Stimulated activated CD8-positive, alpha-beta memory T cell treated with anti-CD3 and anti-CD28 coated beads, Interleukin-4, amount 100 ng/mL, for 48 hours (primary cell): ENCODE measurements at regions not wholly inside any gene's neighbourhood (a gene's known extent, or its start where the extent isn't known, plus 50 kb on each side); places are given as distances from the start of the nearest gene placed in this dataset.

Experiments used
- DNase-seq: peaks from one replicate; pipeline ENCODE4 v3.0.0-alpha.2; 2020

GRCh38 chr5:52419357-52419756 is 368.4 kb upstream of the ITGA1 start:
- DNase-seq, result no peak

DNA sequence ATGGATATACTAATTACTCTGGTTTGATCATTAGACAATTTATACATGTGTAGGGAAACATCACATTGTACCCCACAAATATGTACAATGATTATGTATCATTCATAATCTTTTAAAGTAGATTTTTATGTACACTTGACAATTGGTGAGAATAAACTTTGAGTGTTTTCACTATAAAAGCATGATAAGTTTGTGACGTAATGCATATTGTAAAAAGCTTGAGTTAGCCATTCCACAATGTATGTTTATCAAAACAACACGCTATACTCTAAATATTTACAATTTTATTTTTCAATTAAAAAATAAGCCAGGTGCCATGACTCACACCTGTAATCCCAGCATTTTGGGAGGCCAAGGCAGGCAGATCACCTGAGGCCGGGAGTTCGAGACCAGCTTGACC is 360.1 kb upstream of the ITGA1 start:
- DNase-seq, result no peak

DNA sequence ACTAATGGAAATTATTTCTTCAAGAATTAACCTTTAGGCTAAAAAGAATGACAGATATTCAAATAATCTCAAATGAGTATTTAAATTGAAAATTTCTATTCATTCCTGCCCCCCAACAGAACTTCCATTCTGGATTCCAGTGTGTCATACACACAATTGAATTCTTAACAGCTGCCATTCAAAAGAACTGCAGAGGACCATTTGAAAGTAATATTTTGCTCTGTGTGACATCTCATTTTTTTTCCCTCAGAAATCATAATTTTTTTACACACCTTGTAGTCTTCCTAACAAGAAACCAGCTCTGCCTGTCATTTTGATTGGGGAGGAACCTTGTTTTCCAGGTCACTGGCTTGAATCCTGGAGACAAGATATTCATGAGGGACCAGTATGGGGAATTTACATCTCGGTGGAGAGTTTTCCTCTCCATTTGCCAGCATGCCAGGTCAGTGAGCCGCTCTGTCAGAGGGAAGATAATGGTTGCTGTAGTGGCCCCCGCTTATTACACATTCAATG is 358.7 kb upstream of the ITGA1 start:
- DNase-seq, result no peak

GRCh38 chr5:52441768-52442167 is 345.9 kb upstream of the ITGA1 start:
- DNase-seq, result no peak

DNA sequence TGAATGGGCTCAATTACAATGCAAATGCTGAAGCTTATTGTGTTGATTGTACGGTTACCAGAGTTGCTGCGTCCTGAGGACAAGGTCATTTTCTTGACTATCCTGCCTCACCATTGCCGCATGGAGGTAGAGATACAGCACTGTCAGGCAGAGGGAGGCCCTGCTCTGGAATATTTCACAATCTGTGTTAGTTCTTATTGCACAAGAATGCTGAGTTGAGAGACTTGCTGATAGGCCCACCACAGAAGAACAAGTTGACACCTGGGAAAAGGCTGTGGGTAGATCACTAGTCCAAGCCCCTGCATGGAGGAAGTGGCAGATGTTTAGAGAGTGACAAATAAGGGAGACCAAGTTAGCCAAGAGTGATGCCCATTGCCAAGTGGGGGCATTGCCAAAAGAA is 344.5 kb upstream of the ITGA1 start:
- DNase-seq, result no peak

- no peak for DNase-seq
Observed at GRCh38 chr5:52448111-52448510, 339.6 kb upstream of the ITGA1 start.

- no peak for DNase-seq
Observed at GRCh38 chr5:52449516-52449915, 338.2 kb upstream of the ITGA1 start.

GRCh38 chr5:52452098-52452497 is 335.6 kb upstream of the ITGA1 start:
- DNase-seq, result no peak

DNA sequence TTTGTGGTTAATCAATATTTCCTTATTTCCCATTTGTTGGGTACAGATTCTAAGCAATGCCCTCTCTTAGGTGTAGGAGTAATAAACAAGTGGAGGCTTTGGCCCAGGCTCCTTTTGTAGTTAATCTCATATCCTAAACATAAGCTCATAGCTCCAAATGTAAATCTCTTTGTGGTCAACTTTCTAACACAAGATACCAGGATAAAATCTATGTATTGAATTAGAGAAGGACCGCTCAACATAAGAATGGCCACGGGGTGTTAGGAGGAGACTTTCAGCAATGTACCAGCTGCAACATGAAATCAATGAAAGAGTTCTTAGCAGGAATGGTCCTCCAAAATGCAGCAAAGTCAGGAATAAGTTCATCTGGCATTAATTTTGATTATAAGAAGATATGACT is 334.5 kb upstream of the ITGA1 start:
- DNase-seq, result no peak

GRCh38 chr5:52455920-52456319 is 331.8 kb upstream of the ITGA1 start:
- no peak for DNase-seq

GRCh38 chr5:52457810-52458209 is 329.9 kb upstream of the ITGA1 start:
- DNase-seq, result no peak

GRCh38 chr5:52466113-52466512 is 321.6 kb upstream of the ITGA1 start:
- DNase-seq, result no peak

DNA sequence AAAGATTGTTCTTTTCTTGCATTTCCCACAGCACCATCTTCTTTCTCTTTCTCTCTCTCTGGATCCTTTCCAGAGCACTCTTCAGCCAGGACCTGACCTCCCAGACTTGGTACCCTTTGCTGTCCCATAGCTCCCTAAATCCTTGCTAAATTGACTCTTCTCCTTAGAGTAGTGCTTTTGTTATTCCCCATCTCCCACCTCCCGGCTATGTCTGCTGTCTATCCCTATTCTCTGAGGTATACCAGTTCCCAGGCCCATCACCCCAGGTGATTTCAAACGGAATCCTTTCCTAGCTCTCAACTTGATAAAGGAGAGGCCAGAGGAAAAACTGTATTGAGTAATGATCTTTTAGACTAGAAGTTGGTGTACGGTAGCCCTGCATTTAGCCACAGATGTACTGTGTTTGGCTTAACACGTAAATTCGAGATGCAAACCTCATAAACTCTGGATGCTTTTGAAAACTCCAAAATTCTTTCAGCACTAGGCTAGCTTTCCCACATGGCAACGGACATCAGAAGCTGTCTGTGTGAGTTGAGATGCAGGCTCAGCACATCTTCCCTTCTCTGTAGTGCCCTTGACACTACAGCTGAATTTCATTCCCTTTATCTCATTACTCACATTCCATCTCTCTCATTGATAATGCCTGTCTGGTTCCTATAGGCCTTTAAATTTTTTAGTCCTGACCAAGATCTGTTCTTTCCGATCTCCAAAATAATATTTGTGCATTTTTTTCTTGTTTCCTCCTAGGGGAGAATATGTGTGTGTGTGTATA is 320.8 kb upstream of the ITGA1 start:
- DNase-seq, result no peak

DNA sequence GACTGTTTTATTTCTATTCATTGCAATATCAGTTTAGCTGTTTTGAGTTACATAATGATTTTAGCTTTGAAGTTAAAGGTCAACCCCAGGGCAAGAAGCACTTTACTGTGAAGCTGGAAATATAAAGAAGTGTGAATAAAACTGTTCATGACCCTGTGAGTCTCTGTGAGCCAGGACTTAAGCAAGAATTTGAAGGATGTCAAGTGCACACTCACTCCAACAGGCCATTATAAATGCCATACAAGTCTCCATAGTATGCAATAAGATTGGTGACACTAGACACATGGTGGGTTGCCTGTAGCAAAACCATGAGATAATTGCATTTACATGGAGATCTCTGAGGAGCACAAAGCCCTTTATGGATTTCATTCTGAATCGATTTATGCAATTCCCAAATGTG is 318.7 kb upstream of the ITGA1 start:
- DNase-seq, result no peak

GRCh38 chr5:52469420-52469819 is 318.3 kb upstream of the ITGA1 start:
- DNase-seq, result no peak

GRCh38 chr5:52469835-52470234 is 317.9 kb upstream of the ITGA1 start:
- no peak for DNase-seq

DNA sequence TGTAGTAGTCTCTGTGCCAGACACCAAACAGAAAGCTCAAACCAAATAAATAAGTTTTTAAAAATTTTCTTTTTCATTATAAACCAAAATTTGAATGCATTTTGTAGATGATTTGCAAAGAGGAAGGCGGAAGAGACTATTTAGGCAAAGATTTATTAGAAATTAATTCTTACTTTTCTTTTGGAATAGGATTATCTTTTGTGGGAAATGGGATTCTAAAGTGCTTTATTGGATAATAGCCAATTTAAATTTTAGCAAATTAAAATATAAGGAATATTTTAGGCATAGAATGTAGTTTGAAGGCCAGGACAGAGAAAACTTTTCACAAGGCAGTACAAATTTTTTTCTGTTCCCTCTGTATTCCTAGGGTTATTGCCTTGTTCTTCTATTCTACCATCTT is 311.4 kb upstream of the ITGA1 start:
- DNase-seq, result no peak

- no peak for DNase-seq
Observed at GRCh38 chr5:52481201-52481600, 306.5 kb upstream of the ITGA1 start.

GRCh38 chr5:52481851-52482250 is 305.9 kb upstream of the ITGA1 start:
- no peak for DNase-seq

DNA sequence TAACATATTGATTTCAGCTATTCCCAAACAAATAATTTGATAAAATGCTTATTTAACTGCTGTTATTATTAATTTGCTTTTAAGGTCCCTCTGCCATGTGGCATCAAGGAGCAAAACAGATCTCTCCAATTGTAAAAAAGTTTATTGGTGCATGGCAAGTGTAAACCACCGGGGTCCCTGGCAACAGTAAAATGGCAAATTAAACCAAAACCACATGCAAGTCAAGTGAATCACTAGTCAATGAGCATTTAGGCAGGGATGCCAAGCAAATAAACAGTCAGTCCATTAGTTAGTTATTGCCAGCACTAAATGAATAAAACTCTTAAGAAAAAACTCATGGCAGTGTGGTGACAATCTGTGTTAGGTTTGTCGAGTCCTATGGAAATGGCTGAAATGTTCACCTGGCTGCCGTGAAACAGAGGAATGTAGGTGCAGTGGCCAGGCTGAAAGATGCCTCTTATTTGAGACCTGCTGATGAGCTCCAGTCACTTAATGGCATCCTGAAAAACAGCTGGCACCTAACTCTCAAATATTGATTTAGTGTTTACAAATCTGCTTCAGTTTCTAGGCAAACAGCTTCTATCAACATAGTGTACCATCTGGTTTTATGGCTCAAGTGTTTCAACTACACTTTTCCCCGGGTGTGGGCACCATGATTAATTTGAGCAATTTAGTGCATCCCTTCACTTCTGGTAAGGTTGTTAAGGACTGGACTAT is 296.5 kb upstream of the ITGA1 start:
- DNase-seq, result no peak

DNA sequence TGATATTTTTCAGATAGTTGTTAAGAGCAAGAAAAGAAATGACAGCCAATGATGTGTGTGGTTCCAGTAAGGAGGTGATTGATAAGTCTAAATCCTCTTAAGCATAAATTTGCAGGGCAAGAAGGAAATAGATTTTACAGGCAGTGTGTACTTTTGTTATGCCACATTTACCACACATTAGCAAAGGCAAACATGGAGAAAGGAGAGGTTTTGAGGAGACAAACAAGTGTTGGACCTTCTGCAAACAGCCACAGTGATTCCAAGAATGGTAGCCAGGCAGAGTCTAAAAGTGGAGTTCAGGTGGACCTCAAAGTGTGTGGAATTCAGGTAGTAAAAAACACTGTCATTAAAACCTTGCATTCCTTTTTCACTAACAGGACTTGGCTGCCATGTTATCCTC is 295.9 kb upstream of the ITGA1 start:
- no peak for DNase-seq

GRCh38 chr5:52497133-52497693 is 290.5 kb upstream of the ITGA1 start:
- no peak for DNase-seq

DNA sequence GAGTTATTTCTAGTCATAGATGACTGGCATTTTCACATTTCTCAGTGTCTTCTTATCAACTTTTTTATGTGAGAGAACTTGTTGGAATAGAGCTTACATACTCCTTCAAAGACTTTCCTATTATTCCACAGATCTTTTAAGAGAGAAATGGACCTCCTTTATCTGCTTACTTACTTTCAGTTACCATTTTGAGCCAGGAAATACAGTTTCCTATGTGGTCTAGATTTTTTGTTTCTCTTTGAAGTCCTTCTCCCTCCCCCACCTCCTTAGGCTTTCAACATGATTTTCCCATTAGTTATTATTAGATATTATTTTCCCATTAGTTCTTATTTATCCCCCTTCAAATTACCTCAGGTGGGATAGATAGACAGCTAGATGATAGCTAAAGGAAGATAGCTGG is 289.1 kb upstream of the ITGA1 start:
- DNase-seq, result no peak

DNA sequence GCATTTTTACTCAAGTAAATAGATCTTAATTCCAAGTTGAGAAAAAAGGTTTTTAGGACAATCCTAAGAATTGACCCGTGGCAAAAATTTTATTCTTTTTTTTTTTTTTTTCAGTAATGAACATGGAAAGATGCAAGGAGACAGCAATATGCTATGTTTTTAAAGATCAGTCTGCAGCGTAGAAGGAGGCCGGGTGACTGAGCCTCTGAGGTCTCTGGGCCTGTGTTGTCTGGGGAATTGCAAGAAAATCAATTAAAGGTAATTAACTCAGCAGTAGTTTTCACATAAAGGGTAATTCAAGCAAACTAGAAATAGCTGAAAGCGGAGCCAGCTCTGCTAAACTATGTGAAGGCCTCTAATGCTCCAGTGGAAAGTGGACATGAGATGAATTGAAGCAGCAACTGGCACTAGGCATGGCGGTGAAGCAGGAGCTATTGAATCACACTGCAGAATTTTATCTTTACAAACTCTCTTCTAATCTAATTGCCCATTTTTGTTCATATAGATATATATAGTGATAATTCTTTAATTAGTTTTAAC is 285.2 kb upstream of the ITGA1 start:
- no peak for DNase-seq
